IMR-90 (cell line): ENCODE measurements at regions not wholly inside any gene's neighbourhood (a gene's known extent, or its start where the extent isn't known, plus 50 kb on each side); places are given as distances from the start of the nearest gene placed in this dataset.

Experiments
- ATAC-seq: fragments of 200-7000 bp; cut with Tn5 transposase; 2 replicates; pipeline ENCODE4 v1.9.1; 2020; ENCODE audit warnings: low read depth, mild to moderate bottlenecking, moderate library complexity
- BruUV-seq: library from RNA; stranded (reverse); fragments of 400-500 nt; replicated peaks from 2 replicates; lab custom pipeline; 2021; lab: Mats Ljungman, UMichigan
- CTCF ChIA-PET: fragments of 300-600 bp; formaldehyde crosslinking; extraction: SDS; loops from one replicate; lab custom pipeline; 2021; ENCODE audit warnings: antibody characterized with exemption; lab: Yijun Ruan, JAX
- POLR2A ChIA-PET: fragments of 300-600 bp; sonication (Branson Sonifier 250); formaldehyde crosslinking; loops from one replicate; lab custom pipeline; 2022; ENCODE audit warnings: antibody characterized with exemption; ENCODE audit not compliant: unreplicated experiment; lab: Charles Lee
- DNase-seq: peaks from one replicate; pipeline ENCODE4 v3.0.0; 2013
- H2AFZ ChIP-seq: replicated peaks from 2 replicates; pipeline ENCODE3; 2013; ENCODE audit warnings: low read length, mild to moderate bottlenecking; ENCODE audit not compliant: poor library complexity
- H2AK5ac ChIP-seq: 2 replicates; pipeline ENCODE4 v1.6.1; 2013; ENCODE audit warnings: low read depth, low read length, inconsistent platforms
- H2AK9ac ChIP-seq: replicated peaks from 2 replicates; pipeline ENCODE3; 2013; ENCODE audit warnings: mild to moderate bottlenecking, low read depth, low read length, moderate library complexity; ENCODE audit not compliant: poor library complexity
- H2BK120ac ChIP-seq: 2 replicates; pipeline ENCODE4 v1.6.1; 2013; ENCODE audit warnings: low read depth, low read length, inconsistent platforms
- H2BK15ac ChIP-seq: 3 replicates; pipeline ENCODE4 v1.6.1; 2013; ENCODE audit warnings: low read depth, low read length, inconsistent platforms
- H2BK20ac ChIP-seq: 2 replicates; pipeline ENCODE4 v1.6.1; 2013; ENCODE audit warnings: low read depth, mild to moderate bottlenecking, inconsistent platforms, low read length, moderate library complexity
- H2BK5ac ChIP-seq: 2 replicates; pipeline ENCODE4 v1.6.1; 2013; ENCODE audit warnings: mild to moderate bottlenecking, low read depth, low read length, inconsistent platforms; ENCODE audit not compliant: poor library complexity, severe bottlenecking
- H3K14ac ChIP-seq: replicated peaks from 2 replicates; pipeline ENCODE4 v1.6.1; 2013; ENCODE audit warnings: low read depth, low read length, inconsistent platforms
- H3K18ac ChIP-seq: 2 replicates; pipeline ENCODE4 v1.6.1; 2013; ENCODE audit warnings: low read depth, low read length, control low read depth
- H3K23ac ChIP-seq: 2 replicates; pipeline ENCODE4 v1.6.1; 2013; ENCODE audit warnings: low read depth, low read length, inconsistent platforms
- H3K27ac ChIP-seq: 2 replicates; pipeline ENCODE4 v1.5.1; 2013; ENCODE audit warnings: mild to moderate bottlenecking, control low read depth, low read length; ENCODE audit not compliant: insufficient read depth
- H3K27me3 ChIP-seq: 2 replicates; pipeline ENCODE4 v1.6.1; 2013; ENCODE audit warnings: low read length; ENCODE audit not compliant: control insufficient read depth, insufficient read depth
- H3K36me3 ChIP-seq: 2 replicates; pipeline ENCODE4 v1.6.1; 2013; ENCODE audit warnings: low read length, mixed read lengths; ENCODE audit not compliant: control insufficient read depth, insufficient read depth
- H3K4ac ChIP-seq: 2 replicates; pipeline ENCODE4 v1.6.1; 2013; ENCODE audit warnings: low read depth, low read length, inconsistent platforms
- H3K4me1 ChIP-seq: 2 replicates; pipeline ENCODE4 v1.6.1; 2013; ENCODE audit warnings: low read length, mixed read lengths; ENCODE audit not compliant: control insufficient read depth, insufficient read depth
- H3K4me2 ChIP-seq: 2 replicates; pipeline ENCODE4 v1.6.1; 2013; ENCODE audit warnings: low read depth, mild to moderate bottlenecking, control low read depth, low read length, moderate library complexity
- H3K4me3 ChIP-seq: 2 replicates; pipeline ENCODE4 v1.5.1; 2013; ENCODE audit warnings: low read depth, mild to moderate bottlenecking, control low read depth, low read length, moderate library complexity; ENCODE audit not compliant: insufficient read depth
- H3K56ac ChIP-seq: 2 replicates; pipeline ENCODE4 v1.6.1; 2013; ENCODE audit warnings: low read length, inconsistent platforms; ENCODE audit not compliant: insufficient read depth; ENCODE audit errors: extremely low read depth
- H3K79me1 ChIP-seq, 2 experiments: 2 replicates each; pipeline ENCODE4 v1.6.1; 2013; ENCODE audit warnings: low read length in 2 of 2, inconsistent platforms in 1 of 2, low read depth in 1 of 2
- H3K9ac ChIP-seq: 2 replicates; pipeline ENCODE4 v1.6.1; 2013; ENCODE audit warnings: low read depth, low read length, control low read depth
- H3K9me1 ChIP-seq: 2 replicates; pipeline ENCODE4 v1.6.1; 2013; ENCODE audit warnings: low read length, inconsistent platforms; ENCODE audit not compliant: insufficient read depth
- H3K9me3 ChIP-seq: 2 replicates; pipeline ENCODE4 v1.6.1; 2013; ENCODE audit warnings: low read length; ENCODE audit not compliant: control insufficient read depth, insufficient read depth
- H4K20me1 ChIP-seq: 2 replicates; pipeline ENCODE4 v1.6.1; 2013; ENCODE audit warnings: low read length, inconsistent platforms; ENCODE audit not compliant: insufficient read depth
- H4K5ac ChIP-seq: 2 replicates; pipeline ENCODE4 v1.6.1; 2013; ENCODE audit warnings: mild to moderate bottlenecking, low read depth, low read length, control low read depth
- H4K8ac ChIP-seq, 2 experiments: 2 replicates each; pipeline ENCODE4 v1.6.1; 2013; ENCODE audit warnings: low read depth in 2 of 2, low read length in 2 of 2, control low read depth in 1 of 2, inconsistent platforms in 1 of 2
- H4K91ac ChIP-seq: 2 replicates; pipeline ENCODE4 v1.6.1; 2013; ENCODE audit warnings: low read depth, low read length, inconsistent platforms; ENCODE audit not compliant: insufficient read depth
- BHLHE40 ChIP-seq: fragments of 150-350 bp; IDR thresholded peaks from 2 replicates; pipeline ENCODE4 v1.6.1; 2016; ENCODE audit warnings: mild to moderate bottlenecking, low read depth, low read length
- CEBPB ChIP-seq: IDR thresholded peaks from 2 replicates; pipeline ENCODE4 v1.6.1; 2012; ENCODE audit warnings: low read depth, low read length, improper control_type of control experiment
- CHD1 ChIP-seq: IDR thresholded peaks from 2 replicates; pipeline ENCODE4 v1.6.1; 2012; ENCODE audit warnings: low read depth, low read length, improper control_type of control experiment
- CTCF ChIP-seq: conservative IDR thresholded peaks from 2 replicates; pipeline ENCODE4 v1.5.1; 2012; ENCODE audit warnings: mild to moderate bottlenecking, low read depth, low read length, improper control_type of control experiment
- ELK1 ChIP-seq: fragments of 150-350 bp; IDR thresholded peaks from 2 replicates; pipeline ENCODE4 v1.6.1; 2016; ENCODE audit warnings: low read depth, mild to moderate bottlenecking, low read length, moderate library complexity, borderline replicate concordance
- MAFK ChIP-seq: IDR thresholded peaks from 2 replicates; pipeline ENCODE4 v1.6.1; 2012; ENCODE audit warnings: low read depth, low read length, improper control_type of control experiment
- MAZ ChIP-seq: IDR thresholded peaks from 2 replicates; pipeline ENCODE4 v1.6.1; 2012; ENCODE audit warnings: low read depth, mild to moderate bottlenecking, low read length, improper control_type of control experiment, moderate library complexity, borderline replicate concordance
- MXI1 ChIP-seq: IDR thresholded peaks from 2 replicates; pipeline ENCODE4 v1.6.1; 2012; ENCODE audit warnings: low read depth, mild to moderate bottlenecking, low read length, moderate library complexity, borderline replicate concordance
- NFE2L2 ChIP-seq: fragments of 150-350 bp; IDR thresholded peaks from 2 replicates; pipeline ENCODE4 v1.6.1; 2016; ENCODE audit warnings: low read depth, mild to moderate bottlenecking, low read length
- POLR2A ChIP-seq: IDR thresholded peaks from 2 replicates; pipeline ENCODE4 v1.6.1; 2012; ENCODE audit warnings: mild to moderate bottlenecking, low read depth, low read length
- RAD21 ChIP-seq: IDR thresholded peaks from 2 replicates; pipeline ENCODE4 v1.6.1; 2012; ENCODE audit warnings: low read length, improper control_type of control experiment
- RCOR1 ChIP-seq: IDR thresholded peaks from 2 replicates; pipeline ENCODE4 v1.6.1; 2012; ENCODE audit warnings: mild to moderate bottlenecking, low read length, improper control_type of control experiment; ENCODE audit not compliant: insufficient replicate concordance
- RFX5 ChIP-seq: IDR thresholded peaks from 2 replicates; pipeline ENCODE4 v1.8.0; 2012; ENCODE audit warnings: low read depth, mild to moderate bottlenecking, low read length, moderate library complexity
- SMC3 ChIP-seq: fragments of 150-350 bp; IDR thresholded peaks from 2 replicates; pipeline ENCODE4 v1.6.1; 2016; ENCODE audit warnings: low read depth, mild to moderate bottlenecking, antibody characterized with exemption, low read length, moderate library complexity
- dilution Hi-C: fragments of 300-500 bp; cut with HindIII; formaldehyde crosslinking; loops from one replicate; pipeline ENCODE4 v1.14.3; 2018; ENCODE audit warnings: low sequenced_read_pairs; ENCODE audit not compliant: unreplicated experiment
- in situ Hi-C: fragments of 300-500 bp; cut with MboI; formaldehyde crosslinking; loops from 3 replicates; pipeline ENCODE4 v1.14.3; 2019; ENCODE audit warnings: low sequenced_read_pairs, inconsistent platforms, mixed read lengths
- intact Hi-C: fragments of 100-400 bp; cut with micrococcal nuclease; formaldehyde crosslinking; loops from 2 replicates; pipeline ENCODE4 v1.10.0; 2022

- intact Hi-C loops: no loop called here
- Histone ChIP-seq H3K27me3 (no peaks in the 10 kb centered on the region; the same call in 1 of the 2 replicates), H2BK20ac (no peak overlapping the region), H3K23ac (no peak overlapping the region), H3K18ac (no peak overlapping the region), H2BK5ac (no peak overlapping the region), H3K4ac (no peak overlapping the region), H4K20me1 (no peaks in the 10 kb centered on the region), H2AFZ (no peak overlapping the region), H3K9ac (no peak overlapping the region), H2AK5ac (no peak overlapping the region), H3K4me1 (0 out of 2 replicates have a peak, but pooled peaks cover 2% of the 10 kb centered on the region), H3K4me2 (no peak overlapping the region), H3K36me3 (no peaks in the 10 kb centered on the region), H4K5ac (no peak overlapping the region), H2BK15ac (no peak overlapping the region), H3K4me3 (no peak overlapping the region), H3K27ac (no peak overlapping the region), H3K56ac (no peak overlapping the region), H4K91ac (no peak overlapping the region), H2AK9ac (no peak overlapping the region), H4K8ac (no peak overlapping the region), H3K9me1 (no peaks in the 10 kb centered on the region), H3K79me1 (no peaks in the 10 kb centered on the region), H3K9me3 (no peaks in the 10 kb centered on the region), H3K14ac (no peak overlapping the region), H2BK120ac (no peak overlapping the region)
- dilution Hi-C loops: no loop called here
- POLR2A ChIA-PET: no interaction called here
- in situ Hi-C loops: no loop called here
- CTCF ChIA-PET: no interaction called here
- DNase-seq (no peak), ATAC-seq (no peak)
- no TSS peak for BruUV-seq
- TF ChIP-seq RFX5: no peak
- TF ChIP-seq CTCF: no peak
- TF ChIP-seq BHLHE40: no peak
- no peak for TF ChIP-seq ELK1
- no peak for TF ChIP-seq POLR2A
- no peak for TF ChIP-seq CEBPB
- no peak for TF ChIP-seq MAFK
- TF ChIP-seq RCOR1: no peak
- TF ChIP-seq MXI1: no peak
- TF ChIP-seq RAD21: no peak
- TF ChIP-seq NFE2L2: no peak
- no peak for TF ChIP-seq MAZ
- TF ChIP-seq SMC3: no peak
- no peak for TF ChIP-seq CHD1
Observed at GRCh38 chr12:29071099-29071498, 78.0 kb upstream of the FAR2 start.
